ENCODE measurements at regions not wholly inside any gene's neighbourhood (a gene's known extent, or its start where the extent isn't known, plus 50 kb on each side); places are given as distances from the start of the nearest gene placed in this dataset.

- H3K36me3 ChIP-seq = no peaks in the 10 kb centered on the region
- no peak overlapping the region for H3K27ac ChIP-seq
- intact Hi-C loops (cut with DNase I) = no loop called here
- H3K4me3 ChIP-seq (replicated peaks in 1 of 3) = no peak overlapping the region
- no peak for DNase-seq
- H3K27me3 ChIP-seq = no peaks in the 10 kb centered on the region
- no peak for TF ChIP-seq CTCF (IDR thresholded peaks at IDR 0.05)
- no peak for TF ChIP-seq POLR2A (IDR thresholded peaks at IDR 0.05)
- no peaks in the 10 kb centered on the region for H3K4me1 ChIP-seq
- H3K9me3 ChIP-seq = no peaks in the 10 kb centered on the region
- 91 to 93% methylated on average over 4 of the region's 4 CpGs for WGBS, 2 donors
Measured at GRCh38 chr7:156222151-156222550, 409.9 kb upstream of the SHH start.

DNA sequence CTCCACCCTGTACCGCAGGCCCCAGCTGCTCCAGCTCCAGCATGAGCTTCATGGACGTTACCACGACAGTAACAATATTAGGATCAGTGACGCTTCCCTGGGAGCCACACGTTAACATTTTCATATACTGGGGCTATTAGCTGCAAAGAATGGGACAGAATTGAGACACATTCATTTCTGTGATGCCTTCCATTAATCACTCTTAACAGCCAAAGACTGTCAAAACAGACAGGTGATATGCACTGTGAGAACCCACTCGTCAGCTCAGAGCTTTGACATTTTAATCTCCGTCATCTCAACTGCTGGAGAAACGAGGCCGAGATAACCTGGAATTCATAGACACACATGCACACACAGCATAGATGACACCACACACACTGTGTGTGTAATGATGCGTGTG lies 408.4 kb upstream of the SHH start:
- no peaks in the 10 kb centered on the region for H3K36me3 ChIP-seq
- no peaks in the 10 kb centered on the region for H3K4me1 ChIP-seq
- WGBS, 2 donors = 81 to 87% methylated on average over 10 of the region's 10 CpGs
- H3K27me3 ChIP-seq = no peaks in the 10 kb centered on the region
- no peaks in the 10 kb centered on the region for H3K9me3 ChIP-seq
- no peak overlapping the region for H3K4me3 ChIP-seq (replicated peaks in 1 of 3)
- DNase-seq = no peak
- intact Hi-C loops (cut with DNase I) = no loop called here
- H3K27ac ChIP-seq = no peak overlapping the region
- TF ChIP-seq POLR2A (IDR thresholded peaks at IDR 0.05) (no peak), CTCF (IDR thresholded peaks at IDR 0.05) (no peak)

- TF ChIP-seq POLR2A (IDR thresholded peaks at IDR 0.05) = no peak
- no peak for TF ChIP-seq CTCF (IDR thresholded peaks at IDR 0.05)
- WGBS, 2 donors = 83 to 90% methylated on average over 16 of the region's 16 CpGs
- intact Hi-C loops (cut with DNase I) = no loop called here
- Histone ChIP-seq H3K4me3 (replicated peaks in 1 of 3) (no peak overlapping the region), H3K27me3 (no peaks in the 10 kb centered on the region), H3K9me3 (no peaks in the 10 kb centered on the region), H3K36me3 (no peaks in the 10 kb centered on the region), H3K27ac (no peak overlapping the region), H3K4me1 (no peaks in the 10 kb centered on the region)
- no peak for DNase-seq
Measured at GRCh38 chr7:156220078-156220605, 407.9 kb upstream of the SHH start.

- Histone ChIP-seq H3K4me3 (replicated peaks in 1 of 3) (no peak overlapping the region), H3K9me3 (no peaks in the 10 kb centered on the region), H3K27ac (no peak overlapping the region), H3K36me3 (no peaks in the 10 kb centered on the region), H3K27me3 (no peaks in the 10 kb centered on the region), H3K4me1 (no peaks in the 10 kb centered on the region)
- TF ChIP-seq POLR2A (IDR thresholded peaks at IDR 0.05) (no peak), CTCF (IDR thresholded peaks at IDR 0.05) (no peak)
- DNase-seq = no peak
- WGBS, 2 donors = 84 to 88% methylated on average over 18 of the region's 18 CpGs
- intact Hi-C loops (cut with DNase I) = no loop called here
Measured at GRCh38 chr7:156219307-156220077, 407.2 kb upstream of the SHH start.

DNA sequence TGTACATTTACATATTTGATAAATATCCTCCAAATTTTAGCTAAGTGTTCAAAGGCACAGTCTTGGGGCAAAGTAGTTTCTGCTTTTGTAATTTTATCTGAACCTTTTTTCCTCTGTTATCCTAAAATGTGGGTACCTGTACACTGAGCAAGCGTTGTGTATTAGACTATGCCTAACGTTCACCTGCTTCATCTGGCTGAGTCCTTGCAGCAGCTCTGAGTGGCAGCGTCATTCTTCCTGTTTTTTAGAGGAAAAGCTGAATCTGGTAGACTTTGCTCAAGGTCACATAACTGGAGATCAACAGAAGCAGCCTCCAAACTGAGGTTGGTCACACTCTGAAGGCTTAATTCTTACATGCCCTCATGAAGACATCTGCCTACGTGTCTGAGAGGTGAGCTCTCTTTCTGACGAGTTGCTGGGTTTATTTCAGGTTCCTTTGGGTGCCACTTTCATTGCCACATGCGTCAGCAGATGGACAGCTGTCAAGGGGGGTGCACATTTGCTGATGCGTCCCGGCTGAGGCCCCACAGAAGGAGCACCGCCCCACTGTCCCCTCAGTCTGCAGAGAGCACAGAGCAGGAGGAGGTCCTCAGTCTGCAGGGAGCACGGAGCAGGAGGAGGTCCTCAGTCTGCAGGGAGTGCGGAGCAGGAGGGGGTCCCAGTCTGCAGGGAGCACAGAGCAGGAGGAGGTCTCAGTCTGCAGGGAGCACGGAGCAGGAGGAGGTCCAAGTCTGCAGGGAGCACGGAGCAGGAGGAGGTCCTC lies 406.5 kb upstream of the SHH start:
- Histone ChIP-seq H3K36me3 (no peaks in the 10 kb centered on the region), H3K9me3 (no peaks in the 10 kb centered on the region), H3K4me1 (no peaks in the 10 kb centered on the region), H3K27me3 (no peaks in the 10 kb centered on the region), H3K27ac (no peak overlapping the region), H3K4me3 (replicated peaks in 1 of 3) (no peak overlapping the region)
- 71 to 76% methylated on average over 13 of the region's 13 CpGs for WGBS, 2 donors
- DNase-seq = no peak
- intact Hi-C loops (cut with DNase I) = no loop called here
- TF ChIP-seq POLR2A (IDR thresholded peaks at IDR 0.05) = no peak
- no peak for TF ChIP-seq CTCF (IDR thresholded peaks at IDR 0.05)

Measured in thyroid gland (tissue), 4 donors.